PFSK-1 (cell line): ENCODE measurements at regions not wholly inside any gene's neighbourhood (a gene's known extent, or its start where the extent isn't known, plus 50 kb on each side); places are given as distances from the start of the nearest gene placed in this dataset.

ENCODE experiments used
- FOXP2 ChIP-seq: optimal IDR thresholded peaks from 2 replicates; pipeline ENCODE3; 2011; ENCODE audit warnings: borderline replicate concordance, control low read depth, inconsistent platforms; ENCODE audit not compliant: insufficient read depth; ENCODE audit errors: extremely low read length, extremely low read depth
- POLR2AphosphoS5 ChIP-seq: IDR thresholded peaks from 2 replicates; pipeline ENCODE4 v1.6.1; 2012; ENCODE audit warnings: low read depth, mild to moderate bottlenecking, control low read depth, low read length, moderate library complexity
- SIN3A ChIP-seq: IDR thresholded peaks from 2 replicates; pipeline ENCODE4 v1.6.1; 2012; ENCODE audit warnings: mild to moderate bottlenecking, low read length, moderate library complexity, borderline replicate concordance; ENCODE audit not compliant: insufficient read depth
- TAF1 ChIP-seq: IDR thresholded peaks from 2 replicates; pipeline ENCODE4 v1.6.1; 2012; ENCODE audit warnings: low read length, control low read depth, borderline replicate concordance; ENCODE audit not compliant: insufficient read depth
- TF ChIP-seq, protein P1 (sequence below), 2 experiments: IDR thresholded peaks; 2 replicates each; pipeline versions ENCODE4 v1.6.1 to v1.8.0; 2011 to 2012; ENCODE audit warnings: low read depth in 2 of 2, low read length in 2 of 2, control low read depth in 1 of 2, inconsistent platforms in 1 of 2, mild to moderate bottlenecking in 1 of 2, moderate library complexity in 1 of 2; ENCODE audit not compliant: insufficient read depth in 1 of 2

DNA sequence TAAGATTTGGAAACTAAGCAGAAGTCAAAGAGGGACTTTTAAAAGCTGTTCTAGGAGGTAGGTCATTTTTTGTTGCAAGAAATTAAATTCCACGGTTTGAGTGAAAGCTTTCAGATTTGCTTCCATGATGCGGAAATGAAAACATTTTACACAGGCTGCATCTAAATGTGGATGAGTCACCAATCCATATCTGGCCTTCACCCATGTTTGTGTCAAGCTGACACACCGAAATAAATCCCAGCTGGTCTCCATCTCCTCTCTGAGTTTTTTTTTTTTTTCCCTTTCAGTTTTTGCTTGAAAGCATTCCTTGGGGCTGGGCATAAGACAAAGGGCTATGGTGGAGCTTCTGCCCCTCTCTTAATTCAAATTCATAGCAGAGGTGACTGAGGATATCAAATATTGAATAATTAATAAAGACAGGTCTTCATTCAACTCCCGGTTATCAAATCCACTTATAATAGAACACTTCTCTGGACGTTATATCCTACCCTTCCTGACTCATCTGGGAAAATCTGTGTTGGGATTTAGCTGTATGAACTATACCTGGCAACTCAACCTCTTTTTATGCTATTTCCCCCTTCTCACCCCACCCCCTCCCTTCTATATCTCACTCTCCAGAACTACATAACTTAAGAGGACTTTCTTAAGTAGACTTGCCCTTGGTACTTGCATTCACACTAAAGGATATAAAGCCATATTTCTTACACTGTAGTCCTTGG lies 558.3 kb upstream of the GCFC2 start:
- no peak for TF ChIP-seq SIN3A
- TF ChIP-seq, protein P1, sequence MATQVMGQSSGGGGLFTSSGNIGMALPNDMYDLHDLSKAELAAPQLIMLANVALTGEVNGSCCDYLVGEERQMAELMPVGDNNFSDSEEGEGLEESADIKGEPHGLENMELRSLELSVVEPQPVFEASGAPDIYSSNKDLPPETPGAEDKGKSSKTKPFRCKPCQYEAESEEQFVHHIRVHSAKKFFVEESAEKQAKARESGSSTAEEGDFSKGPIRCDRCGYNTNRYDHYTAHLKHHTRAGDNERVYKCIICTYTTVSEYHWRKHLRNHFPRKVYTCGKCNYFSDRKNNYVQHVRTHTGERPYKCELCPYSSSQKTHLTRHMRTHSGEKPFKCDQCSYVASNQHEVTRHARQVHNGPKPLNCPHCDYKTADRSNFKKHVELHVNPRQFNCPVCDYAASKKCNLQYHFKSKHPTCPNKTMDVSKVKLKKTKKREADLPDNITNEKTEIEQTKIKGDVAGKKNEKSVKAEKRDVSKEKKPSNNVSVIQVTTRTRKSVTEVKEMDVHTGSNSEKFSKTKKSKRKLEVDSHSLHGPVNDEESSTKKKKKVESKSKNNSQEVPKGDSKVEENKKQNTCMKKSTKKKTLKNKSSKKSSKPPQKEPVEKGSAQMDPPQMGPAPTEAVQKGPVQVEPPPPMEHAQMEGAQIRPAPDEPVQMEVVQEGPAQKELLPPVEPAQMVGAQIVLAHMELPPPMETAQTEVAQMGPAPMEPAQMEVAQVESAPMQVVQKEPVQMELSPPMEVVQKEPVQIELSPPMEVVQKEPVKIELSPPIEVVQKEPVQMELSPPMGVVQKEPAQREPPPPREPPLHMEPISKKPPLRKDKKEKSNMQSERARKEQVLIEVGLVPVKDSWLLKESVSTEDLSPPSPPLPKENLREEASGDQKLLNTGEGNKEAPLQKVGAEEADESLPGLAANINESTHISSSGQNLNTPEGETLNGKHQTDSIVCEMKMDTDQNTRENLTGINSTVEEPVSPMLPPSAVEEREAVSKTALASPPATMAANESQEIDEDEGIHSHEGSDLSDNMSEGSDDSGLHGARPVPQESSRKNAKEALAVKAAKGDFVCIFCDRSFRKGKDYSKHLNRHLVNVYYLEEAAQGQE (IDR thresholded peaks at IDR 0.05; ENCODE audit: insufficient read depth in 1 of 2, low read depth in 2 of 2, low read length in 2 of 2), result no peak
- no peak for TF ChIP-seq FOXP2
- no peak for TF ChIP-seq POLR2AphosphoS5
- TF ChIP-seq TAF1, result no peak

- TF ChIP-seq, protein P1 (IDR thresholded peaks at IDR 0.05; ENCODE audit: insufficient read depth in 1 of 2, low read depth in 2 of 2, low read length in 2 of 2), result no peak
- TF ChIP-seq SIN3A (no peak), FOXP2 (no peak), POLR2AphosphoS5 (no peak)
Measured at GRCh38 chr2:76268484-76268883, 557.8 kb upstream of the GCFC2 start.

GRCh38 chr2:76257802-76258201 lies 547.1 kb upstream of the GCFC2 start:
- TF ChIP-seq POLR2AphosphoS5, result no peak
- TF ChIP-seq FOXP2, result no peak
- TF ChIP-seq, protein P1 (IDR thresholded peaks at IDR 0.05; ENCODE audit: insufficient read depth in 1 of 2, low read depth in 2 of 2, low read length in 2 of 2), result no peak

GRCh38 chr2:76256458-76257088 lies 545.9 kb upstream of the GCFC2 start:
- TF ChIP-seq SIN3A (no peak), FOXP2 (no peak), TAF1 (no peak), POLR2AphosphoS5 (no peak)
- TF ChIP-seq, protein P1 (IDR thresholded peaks at IDR 0.05; ENCODE audit: insufficient read depth in 1 of 2, low read depth in 2 of 2, low read length in 2 of 2), result no peak

GRCh38 chr2:76252704-76253103 lies 542.0 kb upstream of the GCFC2 start:
- TF ChIP-seq TAF1 (no peak), FOXP2 (no peak), POLR2AphosphoS5 (no peak), SIN3A (no peak)
- TF ChIP-seq, protein P1 (IDR thresholded peaks at IDR 0.05; ENCODE audit: insufficient read depth in 1 of 2, low read depth in 2 of 2, low read length in 2 of 2), result no peak
